Activated CD4-positive, alpha-beta T cell treated with anti-CD3 and anti-CD28 coated beads, Interleukin-2, Interleukin-6, amounts not matched to agents 100 ng/mL and 50 ng/mL, durations not matched to agents 16 hours and 8 hours (primary cell): ENCODE measurements at regions not wholly inside any gene's neighbourhood (a gene's known extent, or its start where the extent isn't known, plus 50 kb on each side); places are given as distances from the start of the nearest gene placed in this dataset.

Experiments
- DNase-seq: peaks from one replicate; pipeline ENCODE4 v3.0.0-alpha.2; 2020

DNA sequence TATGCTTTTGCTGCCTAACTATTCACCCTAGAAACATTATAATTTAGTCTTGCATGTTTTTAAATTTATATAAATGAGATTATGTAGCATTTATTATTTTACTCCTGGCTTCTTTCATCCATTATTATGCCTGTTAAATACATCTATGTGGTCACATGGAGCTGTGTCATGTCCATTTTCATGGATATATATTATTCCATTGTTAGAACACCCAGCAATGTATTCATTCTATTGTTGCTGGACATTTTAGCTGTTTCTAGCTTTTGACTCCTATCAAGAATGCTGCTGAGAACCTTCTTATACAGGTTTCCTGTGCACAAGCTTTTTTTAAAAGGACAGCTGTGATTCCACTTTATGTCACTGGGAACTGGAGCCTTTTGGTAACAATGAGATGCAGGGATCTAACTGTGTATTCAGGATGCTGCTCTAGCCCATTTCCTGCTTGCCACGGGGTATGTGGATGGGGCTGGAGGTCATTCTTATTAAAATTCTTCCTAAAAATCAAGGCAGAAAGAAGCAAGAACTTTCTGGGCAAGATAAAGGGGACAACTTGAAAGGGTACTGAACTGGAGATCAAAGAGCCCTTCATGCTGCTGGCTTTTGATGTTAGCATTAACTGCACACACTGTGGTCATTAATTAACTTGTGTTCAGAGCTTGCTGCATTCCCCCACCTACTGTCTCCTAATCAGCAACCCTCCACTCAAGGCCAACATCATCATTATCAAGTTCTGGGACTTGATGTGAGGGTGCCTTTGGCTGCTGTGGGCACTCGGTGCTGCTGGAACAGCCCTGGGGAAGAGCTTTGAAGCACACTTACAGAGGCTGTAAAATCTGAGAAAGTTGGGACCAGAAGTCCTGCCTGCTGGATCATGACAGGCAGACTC lies 96.6 kb upstream of the AKIRIN2 start:
- no peak for DNase-seq

DNA sequence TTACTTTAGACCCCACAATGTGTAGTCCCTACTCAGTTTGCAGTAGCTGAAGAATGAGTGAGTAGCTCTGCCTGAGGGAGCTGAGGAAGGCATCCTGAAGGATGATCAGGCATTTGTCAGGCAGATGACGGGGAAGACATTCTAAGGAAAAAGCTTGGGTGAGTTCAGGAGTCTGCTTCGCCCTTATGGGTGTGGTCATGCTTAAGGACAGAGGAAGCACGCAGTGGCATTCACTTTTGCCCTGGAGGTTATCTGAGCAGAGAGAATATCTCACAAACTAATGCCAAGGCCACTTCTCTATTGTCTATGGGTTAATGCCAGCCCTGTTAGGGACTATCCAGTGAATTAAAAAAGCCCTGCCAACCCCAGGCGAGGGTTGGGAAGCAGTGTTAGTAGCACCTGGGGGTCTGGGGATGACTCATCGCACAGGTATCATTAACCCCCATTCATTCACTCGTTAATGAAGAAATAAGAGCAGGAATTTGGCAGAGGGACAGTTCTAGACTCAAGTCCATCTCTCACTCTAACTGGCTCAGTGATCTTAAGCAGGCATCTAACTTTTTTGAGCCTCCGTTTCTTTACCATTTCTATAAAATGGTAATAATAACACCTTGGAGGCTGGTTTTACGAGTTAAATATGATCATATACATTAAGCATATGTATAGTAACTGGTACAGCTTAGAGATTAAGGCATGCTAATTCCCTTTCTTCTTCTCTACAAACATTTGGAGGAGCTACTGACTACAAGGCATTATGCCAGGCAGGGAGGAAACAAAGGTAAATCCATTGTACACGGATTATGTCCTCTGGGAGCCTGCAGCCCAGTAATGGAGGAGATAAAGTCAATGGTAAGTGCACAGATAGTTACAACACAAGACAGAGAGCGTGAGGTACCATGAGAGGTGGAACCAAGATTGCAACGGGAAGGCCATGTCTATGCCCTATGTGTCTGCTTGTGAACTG lies 93.2 kb upstream of the AKIRIN2 start:
- DNase-seq, result no peak

DNA sequence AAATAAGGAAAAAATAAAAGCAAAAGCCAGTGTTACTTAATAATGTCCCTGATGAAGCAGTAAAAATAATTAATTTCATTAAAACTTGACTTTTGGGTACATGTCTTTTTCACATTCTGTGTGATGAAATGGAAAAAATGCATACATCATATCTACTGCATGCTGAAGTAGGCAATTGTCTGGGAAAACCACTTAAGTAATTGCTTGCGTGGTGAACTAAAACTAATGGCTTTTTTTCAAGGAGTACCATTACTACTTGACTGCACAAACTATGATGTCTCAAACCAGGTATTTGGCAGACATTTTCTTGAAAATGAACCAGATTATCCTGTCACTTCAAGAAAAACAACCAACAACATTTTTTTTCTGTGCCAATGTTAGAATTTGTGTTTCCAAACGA lies 91.3 kb upstream of the AKIRIN2 start:
- DNase-seq, result no peak

DNA sequence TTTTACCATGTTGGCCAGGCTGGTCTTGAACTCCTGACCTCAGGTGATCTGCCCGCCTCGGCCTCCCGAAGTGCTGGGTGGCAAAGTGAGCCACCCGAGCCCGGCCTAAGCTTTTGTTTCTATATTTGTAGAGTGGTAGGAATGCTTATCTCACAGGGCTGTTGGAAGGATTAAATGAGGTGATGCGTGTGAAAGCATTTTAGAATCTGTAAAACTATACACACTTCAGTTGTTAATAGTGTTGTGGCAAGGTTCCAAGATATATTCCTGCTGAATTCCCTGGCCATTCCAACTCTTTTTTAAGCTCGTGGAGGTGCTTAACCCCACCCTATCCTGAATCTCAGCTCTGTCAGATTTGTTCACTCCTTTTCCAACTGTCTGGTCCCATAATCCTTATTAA lies 89.9 kb upstream of the AKIRIN2 start:
- no peak for DNase-seq

DNA sequence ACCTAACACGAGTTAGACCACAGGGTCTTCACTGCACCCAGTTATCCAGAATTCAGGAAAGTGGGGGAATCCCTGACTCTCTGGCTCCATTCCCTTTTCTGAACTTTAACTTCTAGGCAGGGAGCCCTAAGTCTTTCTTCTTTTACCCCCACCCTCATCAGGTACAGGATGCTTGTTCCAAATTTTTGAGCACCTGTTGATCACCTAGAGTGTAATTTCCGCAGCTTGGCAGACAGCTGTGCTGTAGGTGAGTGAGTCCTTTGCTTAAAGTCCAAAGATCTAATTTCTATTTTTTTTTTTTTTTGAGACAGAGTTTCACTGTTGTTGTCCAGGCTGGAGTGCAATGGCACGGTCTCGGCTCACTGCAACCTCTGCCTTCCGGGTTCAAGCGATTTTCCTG lies 89.5 kb upstream of the AKIRIN2 start:
- no peak for DNase-seq

DNA sequence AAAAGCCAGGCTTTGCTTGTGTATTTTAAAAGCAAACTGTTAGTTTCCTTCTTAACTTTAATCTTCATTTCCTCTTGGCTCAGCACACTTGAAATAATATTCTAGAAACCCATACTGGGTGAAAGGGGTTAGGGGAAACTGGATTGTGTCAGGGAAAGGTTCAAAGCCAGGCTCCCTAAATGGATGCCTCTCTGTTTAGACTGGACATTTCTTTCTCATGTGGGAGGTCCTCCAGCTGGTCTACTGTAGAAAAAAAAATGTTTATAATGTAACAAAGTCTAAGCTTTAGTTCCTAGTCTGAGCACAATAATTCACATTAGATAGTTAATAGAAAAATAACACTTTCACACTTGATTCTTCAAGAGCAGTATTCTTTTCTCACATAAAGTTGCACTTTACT lies 89.0 kb upstream of the AKIRIN2 start:
- DNase-seq, result no peak

DNA sequence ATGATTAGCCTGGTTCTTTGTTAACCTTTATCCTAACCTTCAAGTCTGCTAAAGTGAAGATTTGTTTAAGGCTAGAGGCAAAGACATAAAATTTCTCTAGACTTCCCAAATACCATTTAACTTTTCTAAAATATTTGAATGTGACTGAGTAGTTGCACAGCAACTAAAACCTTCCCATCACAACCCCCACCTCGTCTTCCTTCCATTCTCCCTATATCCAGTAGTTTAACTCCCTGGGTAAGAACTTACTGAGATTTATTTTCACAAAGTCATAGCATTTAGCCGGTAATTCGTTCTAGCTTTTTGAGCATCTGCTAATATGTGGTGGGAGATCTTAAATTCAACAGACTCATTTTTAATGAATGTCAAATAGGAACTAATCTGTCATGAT lies 87.9 kb upstream of the AKIRIN2 start:
- DNase-seq, result no peak

DNA sequence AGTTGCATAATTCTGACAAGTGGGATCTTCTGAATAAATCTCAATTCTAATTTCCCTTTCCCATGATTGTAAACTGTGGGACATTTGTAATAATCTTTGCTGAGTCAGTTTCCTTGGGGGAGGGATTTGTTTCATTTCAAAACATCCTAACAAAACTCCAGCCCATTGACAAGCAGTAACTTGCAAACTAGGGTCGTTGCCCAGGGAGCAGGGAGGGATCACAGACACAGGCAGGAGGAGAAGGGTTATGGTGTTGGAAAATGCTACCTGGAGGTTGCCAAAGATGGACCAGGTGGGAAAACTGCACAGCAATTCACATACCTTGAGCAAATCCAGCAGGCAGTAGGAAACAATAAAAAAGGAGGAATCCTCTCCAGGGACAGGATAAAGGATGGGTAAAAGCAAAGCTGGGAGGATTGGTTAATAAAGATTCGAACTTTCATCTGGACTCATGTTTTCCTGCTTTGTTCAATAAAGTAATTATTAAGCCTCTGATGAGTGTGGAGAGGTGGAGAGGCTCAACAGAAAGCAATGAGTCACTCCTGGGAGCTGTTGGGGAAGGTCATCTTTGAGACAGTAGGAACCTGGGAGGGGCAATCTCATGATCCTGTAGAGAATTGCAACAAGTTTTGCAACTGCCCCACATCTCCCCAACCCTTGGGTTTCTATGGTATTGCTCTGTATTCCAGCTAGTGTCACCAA lies 87.3 kb upstream of the AKIRIN2 start:
- DNase-seq, result no peak

DNA sequence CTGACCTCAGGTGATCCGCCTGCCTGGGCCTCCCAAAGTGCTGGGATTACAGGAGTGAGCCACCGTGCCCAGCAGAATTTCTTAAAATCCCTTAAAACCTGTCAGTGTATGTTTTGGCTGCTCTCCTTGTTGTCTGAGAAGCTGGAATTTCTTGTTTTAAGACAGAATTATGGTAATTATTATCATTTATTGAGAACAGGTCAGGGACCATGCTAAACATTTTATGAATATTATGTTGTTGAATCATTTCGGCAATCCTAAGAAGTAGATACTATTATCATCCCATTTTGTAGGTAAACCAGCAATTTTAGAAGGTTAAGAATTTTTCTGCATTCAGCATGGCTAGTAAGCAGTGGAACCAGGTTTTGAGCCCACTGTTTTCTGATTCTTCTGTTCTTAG lies 86.1 kb upstream of the AKIRIN2 start:
- DNase-seq, result no peak

DNA sequence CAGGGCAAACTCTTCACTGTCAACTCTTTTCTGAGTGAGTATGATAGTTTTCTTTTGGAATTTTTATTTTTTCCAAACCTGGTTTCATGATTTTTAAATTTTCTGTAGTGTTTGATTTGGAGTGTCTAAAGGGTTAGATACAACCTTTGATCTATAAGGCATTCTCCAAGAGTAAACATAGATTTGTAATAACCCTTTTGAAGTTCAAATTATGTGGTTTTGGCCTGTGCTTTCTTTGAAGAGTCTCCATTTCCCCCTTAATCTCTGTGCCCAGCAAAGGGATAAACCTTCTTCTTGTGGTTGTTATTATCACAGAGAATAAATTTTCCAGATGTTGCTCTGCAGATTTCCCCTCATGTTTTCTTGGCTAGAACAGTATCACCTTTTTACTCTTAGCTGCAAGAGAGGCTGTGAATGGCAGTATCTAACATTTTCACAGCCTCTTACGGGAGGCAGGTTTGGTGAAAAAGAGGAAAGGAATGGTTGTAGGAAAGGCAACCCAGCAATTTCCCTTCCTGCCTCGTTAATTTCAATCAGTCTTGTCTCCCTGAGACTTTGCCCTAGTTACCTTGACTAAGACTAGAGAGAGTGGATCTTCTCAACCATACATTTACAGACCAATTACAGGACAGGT lies 83.3 kb upstream of the AKIRIN2 start:
- no peak for DNase-seq

DNA sequence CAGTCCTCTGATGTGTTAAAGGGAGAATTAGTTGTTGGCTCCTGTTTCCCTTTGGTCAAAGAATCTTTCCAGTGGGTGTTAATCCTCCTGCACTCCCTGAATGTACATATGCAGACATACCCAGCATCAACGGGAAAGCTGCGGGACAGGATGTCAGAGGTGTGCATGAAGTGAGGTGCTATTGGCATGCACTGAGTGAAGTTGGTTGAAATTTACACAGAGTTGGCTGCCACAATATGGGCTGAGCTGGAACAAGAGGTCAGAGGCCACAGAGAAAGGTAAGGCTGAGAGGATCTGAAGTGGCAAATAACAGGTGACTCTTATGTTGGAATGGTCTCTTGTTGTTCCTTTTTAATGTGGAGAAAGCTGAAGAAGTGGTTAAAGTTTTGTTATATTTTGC lies 82.7 kb upstream of the AKIRIN2 start:
- no peak for DNase-seq

DNA sequence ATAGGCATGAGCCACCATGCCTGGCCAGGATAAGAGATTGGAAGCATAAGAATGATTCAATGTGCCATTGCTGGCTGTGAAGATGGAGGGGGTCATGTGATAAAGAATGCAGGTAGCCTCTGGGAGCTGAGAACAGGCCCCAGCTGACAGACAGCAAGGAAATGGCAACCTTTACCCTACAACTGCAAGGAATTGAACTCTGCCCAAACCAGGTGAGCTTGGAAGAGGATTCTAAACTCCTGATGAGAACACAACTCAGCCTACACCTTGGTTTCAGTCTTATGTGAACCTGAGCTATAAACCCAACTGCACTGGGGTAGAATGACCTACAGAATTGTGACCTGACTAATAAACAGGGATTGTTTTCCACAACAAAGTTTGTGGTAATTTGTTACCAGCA lies 82.0 kb upstream of the AKIRIN2 start:
- no peak for DNase-seq

DNA sequence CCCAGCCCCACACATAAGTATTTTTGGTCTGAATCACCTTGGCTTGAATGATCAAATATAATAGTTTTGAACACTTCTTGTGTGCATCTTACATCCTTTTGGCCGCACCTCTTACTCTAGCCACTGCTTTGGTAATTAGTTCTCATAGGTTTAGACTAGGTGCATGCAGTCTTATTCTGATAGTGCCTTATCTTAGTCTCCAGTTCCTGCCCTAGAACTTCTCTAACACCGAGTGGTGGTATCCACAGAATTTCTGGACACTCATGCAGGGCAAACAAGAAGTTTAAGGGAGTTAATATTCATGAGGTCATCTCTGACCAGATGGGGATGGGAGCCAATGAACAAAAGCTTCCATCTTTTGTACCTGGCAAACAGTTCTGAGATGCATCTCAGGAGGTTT lies 77.5 kb upstream of the AKIRIN2 start:
- no peak for DNase-seq

DNA sequence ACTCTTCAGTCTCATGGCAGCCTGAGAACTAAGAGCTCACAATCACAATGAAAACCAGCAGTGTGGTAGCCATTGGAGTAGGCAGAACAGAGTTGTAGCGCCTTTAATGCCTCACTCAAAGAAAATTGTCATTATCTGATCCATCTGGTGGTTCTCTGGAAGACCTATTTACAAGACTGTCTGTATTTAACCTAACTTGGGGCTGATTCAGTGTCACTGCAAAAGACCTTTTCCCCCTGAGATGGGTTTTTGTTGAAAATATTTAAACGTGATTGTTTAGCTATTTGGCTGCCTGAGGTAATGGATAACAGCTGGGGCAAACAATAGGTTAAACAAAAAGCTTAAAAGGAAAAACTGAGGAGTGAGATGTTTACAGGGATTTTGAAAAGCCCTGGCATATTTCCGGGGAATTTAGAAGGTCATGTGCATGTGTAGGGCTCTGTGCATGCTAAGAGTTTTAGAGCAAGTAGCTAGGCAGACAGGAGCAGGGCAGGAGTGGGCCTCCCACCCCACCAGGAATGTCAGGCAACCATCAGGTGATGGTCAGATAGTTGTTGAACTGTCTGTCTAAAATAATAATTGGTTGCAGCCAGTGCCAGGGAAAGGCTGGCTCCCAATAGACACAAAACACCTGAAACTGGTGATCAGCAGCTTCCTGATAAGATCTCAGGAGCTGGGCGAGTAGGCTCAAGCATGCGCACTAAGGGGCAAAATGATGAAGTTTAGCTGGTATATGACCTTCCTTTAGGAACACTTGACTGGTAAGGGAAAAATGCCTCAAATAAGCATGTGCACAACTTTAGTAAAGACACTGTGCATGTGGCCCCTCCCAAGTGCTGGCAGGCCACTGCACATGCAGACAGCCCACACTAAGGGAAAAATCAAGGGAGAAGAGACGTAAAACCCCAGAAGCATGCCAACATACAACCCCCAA lies 70.8 kb upstream of the AKIRIN2 start:
- no peak for DNase-seq

DNA sequence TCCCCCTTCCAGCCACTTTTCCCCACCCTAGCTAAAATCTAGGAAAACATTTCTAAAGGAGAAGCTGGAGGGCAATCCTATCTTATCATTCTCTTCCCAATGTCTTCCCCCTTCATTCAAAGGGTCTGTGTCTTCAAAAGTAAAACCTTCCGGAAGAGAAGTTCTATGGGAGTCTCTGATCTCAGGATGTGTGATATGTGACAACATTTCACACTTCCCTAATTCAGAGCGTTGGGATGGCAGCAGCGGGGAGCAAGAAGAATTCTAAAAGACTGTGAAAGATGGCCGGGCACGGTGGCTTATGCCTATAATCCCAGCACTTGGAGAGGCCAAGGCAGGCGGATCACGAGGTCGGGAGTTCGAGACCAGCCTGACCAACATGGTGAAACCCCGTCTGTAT lies 65.4 kb upstream of the AKIRIN2 start:
- no peak for DNase-seq

DNA sequence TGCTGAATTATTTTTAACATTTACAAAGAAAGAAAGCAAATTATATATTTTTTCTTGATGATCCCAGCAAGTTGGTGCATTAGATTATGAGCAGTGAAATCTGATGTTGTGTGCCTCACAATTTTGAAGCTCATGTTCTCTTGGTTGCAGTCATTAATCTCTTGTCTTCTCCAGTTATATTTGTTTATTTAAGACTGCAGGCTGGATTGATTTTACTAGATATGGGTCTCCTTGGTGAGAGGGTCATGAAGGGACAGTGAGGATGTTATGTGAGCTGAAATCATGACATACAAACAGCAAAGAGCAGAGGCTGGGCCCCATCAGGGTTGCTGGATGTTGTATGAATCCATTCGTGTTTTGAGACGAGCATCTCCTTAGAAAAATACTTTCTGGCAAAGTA lies 64.2 kb upstream of the AKIRIN2 start:
- DNase-seq, result no peak

DNA sequence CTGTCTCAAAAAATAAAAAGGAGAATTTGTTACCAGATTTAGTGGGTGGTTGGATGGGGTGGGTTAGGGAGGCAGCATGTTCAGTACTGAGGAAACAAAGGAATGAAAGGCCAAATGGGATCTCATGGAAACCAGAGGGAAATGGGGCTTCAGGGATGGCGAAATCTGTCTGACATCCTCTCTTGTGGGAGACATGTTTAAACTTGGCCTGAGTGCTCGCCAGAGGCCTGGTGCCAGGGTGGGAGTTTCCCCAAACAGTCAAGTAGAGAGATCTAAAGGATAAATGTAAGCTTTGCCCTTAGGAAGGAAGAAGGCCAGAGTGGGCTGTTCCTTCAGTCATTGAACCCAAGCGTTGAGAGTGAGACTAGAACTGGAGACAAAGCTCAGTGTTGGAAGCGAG lies 61.9 kb upstream of the AKIRIN2 start:
- no peak for DNase-seq

DNA sequence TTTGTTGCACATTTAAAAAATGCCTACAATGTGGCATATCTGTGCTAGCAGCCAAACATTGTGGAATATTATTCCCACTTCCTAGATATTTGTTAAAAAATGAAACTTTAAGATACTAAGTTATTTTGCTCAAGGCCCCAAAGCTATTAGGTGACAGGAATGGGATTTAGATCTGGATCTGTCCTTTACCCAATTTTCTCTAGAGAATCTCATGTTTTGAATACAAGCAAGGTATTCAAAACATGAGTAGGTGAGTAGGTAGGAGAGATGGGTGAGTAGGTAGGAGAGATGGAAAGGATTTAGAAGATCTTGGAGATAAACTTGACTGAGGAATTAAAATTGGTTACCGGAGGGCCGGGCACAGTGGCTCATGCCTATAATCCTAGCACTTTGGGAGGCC lies 61.2 kb upstream of the AKIRIN2 start:
- DNase-seq, result no peak

DNA sequence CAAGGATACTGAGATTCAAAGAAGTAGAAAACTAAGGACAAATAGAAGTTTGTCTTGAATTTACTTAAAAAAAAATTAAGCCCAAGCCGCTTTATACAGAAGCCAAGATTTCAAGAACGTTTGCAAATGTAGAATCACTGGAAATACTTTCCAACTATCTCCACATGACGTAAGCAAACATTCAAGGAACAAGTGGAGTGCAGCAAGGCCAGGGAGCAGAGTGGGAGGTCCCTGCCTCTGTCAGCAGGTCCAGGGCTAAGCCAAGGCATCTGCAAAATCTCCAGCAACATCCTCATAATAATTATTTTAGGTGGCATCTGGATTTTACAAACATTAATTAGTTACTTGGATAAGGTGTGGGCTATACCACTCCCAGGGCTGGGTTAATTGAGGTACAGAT lies 60.1 kb upstream of the AKIRIN2 start:
- DNase-seq, result no peak

DNA sequence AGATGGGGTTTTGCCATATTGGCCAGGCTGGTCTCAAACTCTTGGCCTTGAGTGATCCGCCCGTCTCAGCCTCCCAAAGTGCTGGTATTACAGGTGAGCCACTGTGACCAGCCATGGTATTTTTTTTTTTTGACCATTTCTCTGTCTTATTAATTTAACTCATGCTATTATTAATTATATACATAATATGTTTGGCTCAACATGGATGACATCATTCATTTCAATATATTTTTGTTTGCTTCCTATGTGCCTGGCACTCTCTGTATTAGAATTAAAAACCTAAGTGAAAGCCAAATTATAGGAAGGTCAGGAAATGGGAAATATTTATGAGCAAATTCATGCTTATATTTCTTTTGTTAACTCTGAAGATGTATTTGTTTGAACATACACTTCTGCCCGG lies 55.8 kb upstream of the AKIRIN2 start:
- DNase-seq, result no peak

DNA sequence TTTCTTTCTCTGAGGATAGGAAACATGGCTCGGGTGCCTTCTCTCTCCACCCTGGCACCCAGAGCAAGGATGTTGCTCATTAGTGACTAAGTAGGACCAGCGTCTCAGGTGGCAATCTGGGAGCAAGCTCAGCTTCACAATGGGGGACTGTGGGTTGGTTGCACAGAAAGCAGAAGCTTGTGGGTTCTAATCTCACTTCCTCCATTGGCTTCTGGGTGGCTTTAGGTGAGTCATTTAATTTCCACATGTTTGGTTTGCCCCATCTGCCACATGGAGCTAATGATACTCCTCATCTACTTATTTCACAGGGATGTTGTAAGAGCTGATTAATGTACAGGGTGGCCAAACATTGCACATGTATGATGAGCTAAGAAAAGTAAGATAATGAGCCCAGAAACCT lies 54.8 kb upstream of the AKIRIN2 start:
- DNase-seq, result peak; percentile 89
